GM19395 (cell line): ENCODE measurements at regions not wholly inside any gene's neighbourhood (a gene's known extent, or its start where the extent isn't known, plus 50 kb on each side); places are given as distances from the start of the nearest gene placed in this dataset.

Experiments used
- ATAC-seq: cut with Tn5 transposase; IDR thresholded peaks from one replicate; pipeline ENCODE4 v1.9.1; 2021; ENCODE audit warnings: mild to moderate bottlenecking, moderate library complexity; ENCODE audit not compliant: unreplicated experiment

- no peak for ATAC-seq
Measured at GRCh38 chr4:168028970-168029597, 63.3 kb upstream of the ANXA10 start.

- no peak for ATAC-seq
Measured at GRCh38 chr4:168037676-168038075, 54.7 kb upstream of the ANXA10 start.

- no peak for ATAC-seq
Measured at GRCh38 chr4:168039593-168039992, 52.7 kb upstream of the ANXA10 start.
